NB4 (cell line): ENCODE measurements at regions not wholly inside any gene's neighbourhood (a gene's known extent, or its start where the extent isn't known, plus 50 kb on each side); places are given as distances from the start of the nearest gene placed in this dataset.

Experiments
- CTCF ChIP-seq: IDR thresholded peaks from one replicate; pipeline ENCODE4 v1.5.1; 2012; ENCODE audit warnings: low read depth, low read length
- MYC ChIP-seq: IDR thresholded peaks from 2 replicates; pipeline ENCODE4 v1.6.1; 2011; ENCODE audit warnings: low read depth, low read length
- POLR2A ChIP-seq: IDR thresholded peaks from 2 replicates; pipeline ENCODE4 v1.6.1; 2011; ENCODE audit warnings: mild to moderate bottlenecking; ENCODE audit not compliant: insufficient read length; ENCODE audit errors: extremely low read depth
- TF ChIP-seq, protein P1 (sequence below): IDR thresholded peaks from 2 replicates; pipeline ENCODE4 v1.6.1; 2011; ENCODE audit warnings: low read depth, low read length

GRCh38 chr1:36651176-36651910, 168.6 kb upstream of the CSF3R start:
- TF ChIP-seq CTCF, result no peak
- TF ChIP-seq POLR2A, result no peak
- TF ChIP-seq, protein P1, sequence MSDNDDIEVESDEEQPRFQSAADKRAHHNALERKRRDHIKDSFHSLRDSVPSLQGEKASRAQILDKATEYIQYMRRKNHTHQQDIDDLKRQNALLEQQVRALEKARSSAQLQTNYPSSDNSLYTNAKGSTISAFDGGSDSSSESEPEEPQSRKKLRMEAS, result no peak
- TF ChIP-seq MYC, result no peak
